Ascending aorta (tissue), 2 donors: ENCODE measurements at regions not wholly inside any gene's neighbourhood (a gene's known extent, or its start where the extent isn't known, plus 50 kb on each side); places are given as distances from the start of the nearest gene placed in this dataset.

ENCODE experiments used
- DNase-seq, 2 donors: peaks; one replicate each; pipeline ENCODE4 v3.0.0-alpha.2; 2019; ENCODE audit warnings: low spot score in 2 of 2
- H3K27ac ChIP-seq, 2 donors: fragments of 200-600 bp; sonication (generic); one replicate each; pipeline ENCODE4 v1.5.1; 2016 to 2017; ENCODE audit warnings: mild to moderate bottlenecking in 1 of 2
- H3K27me3 ChIP-seq: fragments of 200-600 bp; sonication (generic); one replicate; pipeline ENCODE4 v1.5.1; 2017
- H3K36me3 ChIP-seq, 2 donors: fragments of 200-600 bp; sonication (generic); one replicate each; pipeline ENCODE4 v1.5.1; 2016
- H3K4me1 ChIP-seq, 2 donors: fragments of 200-600 bp; sonication (generic); one replicate each; pipeline ENCODE4 v1.5.1; 2016 to 2017; ENCODE audit warnings: mild to moderate bottlenecking in 1 of 2
- H3K4me3 ChIP-seq, 2 donors: fragments of 200-600 bp; sonication (generic); one replicate each; pipeline ENCODE4 v1.5.1; 2016 to 2017; ENCODE audit warnings: mild to moderate bottlenecking in 1 of 2
- H3K9me3 ChIP-seq, 2 donors: fragments of 200-600 bp; sonication (generic); one replicate each; pipeline ENCODE4 v1.5.1; 2016
- CTCF ChIP-seq, 3 experiments: fragments of 200-600 bp in 2 of 3; fragments of 450-650 bp in 1 of 3; sonication (generic) in 2 of 3; IDR thresholded peaks; one replicate each; pipeline ENCODE4 v1.5.1; 2016 to 2019; ENCODE audit warnings: antibody characterized with exemption in 3 of 3, mild to moderate bottlenecking in 1 of 3, moderate library complexity in 1 of 3
- intact Hi-C: fragments of 100-400 bp; cut with DNase I; formaldehyde crosslinking; loops from one replicate; pipeline ENCODE4 v1.15.1; 2023

GRCh38 chr10:92755725-92756124 lies 66.0 kb downstream of the HHEX start:
- Histone ChIP-seq H3K4me3 (no peak overlapping the region), H3K27ac (peak overlapping the region in 1 of 2 donors; percentile 89), H3K27me3 (no peaks in the 10 kb centered on the region), H3K9me3 (no peaks in the 10 kb centered on the region), H3K36me3 (no peaks in the 10 kb centered on the region), H3K4me1 (peaks cover 8 to 13% of the 10 kb centered on the region in 2 donors)
- no peak for DNase-seq
- intact Hi-C loops: loop anchor here (5.0 kb wide), 1 partner anchor 163 kb away; the partner anchor contains the start of gene KIF11
- no peak for TF ChIP-seq CTCF (IDR thresholded peaks at IDR 0.05)

- Histone ChIP-seq H3K36me3 (no peaks in the 10 kb centered on the region), H3K4me3 (peak overlapping the region in 1 of 2 donors; percentile 49), H3K9me3 (no peaks in the 10 kb centered on the region), H3K27me3 (no peaks in the 10 kb centered on the region), H3K27ac (peak overlapping the region; percentile 88 to 89), H3K4me1 (peaks cover 8 to 13% of the 10 kb centered on the region in 2 donors)
- DNase-seq: no peak
- intact Hi-C loops: loop anchor here (1.0 to 5.0 kb wide), 3 partner anchors 67 to 164 kb away; partner anchors contain the start of genes EXOC6, HHEX and KIF11
- no peak for TF ChIP-seq CTCF (IDR thresholded peaks at IDR 0.05)
Observed at GRCh38 chr10:92756201-92757065, 66.7 kb downstream of the HHEX start.

- TF ChIP-seq CTCF (IDR thresholded peaks at IDR 0.05): peak in 1 of 3 experiments; percentile 23
- H3K27ac ChIP-seq: peak overlapping the region; percentile 88 to 89
- no peaks in the 10 kb centered on the region for H3K9me3 ChIP-seq
- H3K27me3 ChIP-seq: no peaks in the 10 kb centered on the region
- H3K4me3 ChIP-seq: peak overlapping the region in 1 of 2 donors; percentile 49
- intact Hi-C loops: loop anchor here (1.0 to 5.0 kb wide), 3 partner anchors 68 to 165 kb away; partner anchors contain the start of genes EXOC6, HHEX and KIF11
- no peaks in the 10 kb centered on the region for H3K36me3 ChIP-seq
- peak; percentile 74 to 96 for DNase-seq
- H3K4me1 ChIP-seq: peaks cover 8 to 13% of the 10 kb centered on the region in 2 donors
Observed at GRCh38 chr10:92757066-92757710, 67.4 kb downstream of the HHEX start.

- Histone ChIP-seq H3K9me3 (no peaks in the 10 kb centered on the region), H3K27ac (peak overlapping the region; percentile 88 to 89), H3K27me3 (no peaks in the 10 kb centered on the region), H3K4me1 (peaks cover 8 to 13% of the 10 kb centered on the region in 2 donors), H3K36me3 (no peaks in the 10 kb centered on the region), H3K4me3 (peak overlapping the region in 1 of 2 donors; percentile 49)
- TF ChIP-seq CTCF (IDR thresholded peaks at IDR 0.05): no peak
- intact Hi-C loops: loop anchor here (1.0 to 5.0 kb wide), 3 partner anchors 68 to 165 kb away; partner anchors contain the start of genes EXOC6, HHEX and KIF11
- DNase-seq: no peak
Observed at GRCh38 chr10:92757711-92758104, 68.0 kb downstream of the HHEX start.

GRCh38 chr10:92758594-92758993 lies 68.8 kb downstream of the HHEX start:
- no peaks in the 10 kb centered on the region for H3K27me3 ChIP-seq
- H3K9me3 ChIP-seq: no peaks in the 10 kb centered on the region
- H3K27ac ChIP-seq: peak overlapping the region in 1 of 2 donors; percentile 89
- no peak for TF ChIP-seq CTCF (IDR thresholded peaks at IDR 0.05)
- no peak for DNase-seq
- no peaks in the 10 kb centered on the region for H3K36me3 ChIP-seq
- intact Hi-C loops: loop anchor here (5.0 kb wide), 1 partner anchor 166 kb away; the partner anchor contains the start of gene KIF11
- no peak overlapping the region for H3K4me3 ChIP-seq
- peaks cover 8 to 13% of the 10 kb centered on the region in 2 donors for H3K4me1 ChIP-seq
